ENCODE measurements at regions not wholly inside any gene's neighbourhood (a gene's known extent, or its start where the extent isn't known, plus 50 kb on each side); places are given as distances from the start of the nearest gene placed in this dataset.

- TF ChIP-seq REST (IDR thresholded peaks at IDR 0.05): no peak
- TF ChIP-seq GABPA (IDR thresholded peaks at IDR 0.05 in 1 of 2, conservative IDR thresholded peaks at IDR 0.05 in 1 of 2): no peak
- no peak for TF ChIP-seq HNF4G (IDR thresholded peaks at IDR 0.05)
- TF ChIP-seq FOXA2 (IDR thresholded peaks at IDR 0.05): no peak
- TF ChIP-seq ATF3 (IDR thresholded peaks at IDR 0.05): no peak
- TF ChIP-seq SP1 (IDR thresholded peaks at IDR 0.05): no peak
- no peak for TF ChIP-seq FOXA1 (IDR thresholded peaks at IDR 0.05)
Measured at GRCh38 chr22:34344702-34345101, 424.4 kb upstream of the LARGE1 start (continued).

DNA sequence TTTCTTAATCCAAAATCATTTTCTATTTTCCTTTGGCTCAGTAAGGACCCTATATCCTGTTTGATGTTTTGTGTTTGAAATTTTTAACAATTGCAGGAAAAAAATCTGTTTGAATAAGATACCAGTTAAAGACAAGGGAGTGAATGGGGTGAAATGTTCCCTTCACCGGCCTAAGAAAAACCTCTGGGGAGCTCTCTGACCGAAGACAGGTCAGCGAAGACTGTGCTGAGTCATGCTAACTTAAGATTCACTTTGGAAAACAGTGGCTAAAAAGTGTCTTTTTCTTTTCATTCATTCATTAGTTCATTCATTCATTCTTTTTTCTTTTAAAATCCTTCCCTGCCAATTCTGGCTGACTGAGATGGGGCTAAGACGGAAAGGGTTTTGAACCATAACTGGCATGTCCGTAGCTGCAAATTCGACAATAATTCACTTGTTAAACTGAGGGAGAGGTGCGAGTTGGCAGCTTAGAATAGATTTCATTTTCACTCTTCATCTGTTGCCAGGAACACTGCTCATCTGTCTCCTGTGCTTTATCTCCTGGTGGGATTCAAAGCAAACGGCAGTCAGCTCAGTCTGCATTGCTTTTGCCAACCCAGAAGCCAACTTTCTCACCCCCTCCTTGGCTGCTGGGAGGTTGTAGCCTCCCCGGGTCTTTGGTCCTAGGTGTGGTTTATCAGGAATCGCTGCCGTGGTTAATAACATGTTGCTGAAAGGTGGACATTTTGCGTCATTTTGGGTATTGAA is 434.0 kb upstream of the LARGE1 start:
- no peak overlapping the region for H3K4me3 ChIP-seq (ENCODE audit: low read depth in 1 of 3, low read length in 3 of 3)
- no peaks in the 10 kb centered on the region for H3K36me3 ChIP-seq (ENCODE audit: control insufficient read depth in 4 of 4, insufficient read depth in 3 of 4, low read depth in 1 of 4, low read length in 3 of 4)
- H3K27ac ChIP-seq (ENCODE audit: low read depth in 1 of 2, low read length in 2 of 2): no peak overlapping the region
- 75% methylated on average over 12 of the region's 12 CpGs for WGBS
- no peak for DNase-seq (ENCODE audit: low spot score)
- H3K9ac ChIP-seq (ENCODE audit: low read depth in 1 of 2, low read length in 2 of 2): no peak overlapping the region
- TF ChIP-seq FOXA1 (IDR thresholded peaks at IDR 0.05) (no peak), RXRA (IDR thresholded peaks at IDR 0.05) (no peak), JUND (IDR thresholded peaks at IDR 0.05) (no peak), EGR1 (IDR thresholded peaks at IDR 0.05; ENCODE audit: low read depth in 2 of 2) (no peak), HNF4A (conservative IDR thresholded peaks at IDR 0.05) (no peak), RAD21 (IDR thresholded peaks at IDR 0.05) (no peak), MAX (IDR thresholded peaks at IDR 0.05) (no peak), GABPA (IDR thresholded peaks at IDR 0.05 in 1 of 2, conservative IDR thresholded peaks at IDR 0.05 in 1 of 2) (no peak), ATF3 (IDR thresholded peaks at IDR 0.05) (no peak), REST (IDR thresholded peaks at IDR 0.05) (no peak), YY1 (IDR thresholded peaks at IDR 0.05) (no peak), NR2F2 (IDR thresholded peaks at IDR 0.05) (no peak), FOXA2 (IDR thresholded peaks at IDR 0.05) (no peak), CTCF (IDR thresholded peaks at IDR 0.05; ENCODE audit: low read depth, low read length, missing input control) (no peak)
- TF ChIP-seq, protein P1, sequence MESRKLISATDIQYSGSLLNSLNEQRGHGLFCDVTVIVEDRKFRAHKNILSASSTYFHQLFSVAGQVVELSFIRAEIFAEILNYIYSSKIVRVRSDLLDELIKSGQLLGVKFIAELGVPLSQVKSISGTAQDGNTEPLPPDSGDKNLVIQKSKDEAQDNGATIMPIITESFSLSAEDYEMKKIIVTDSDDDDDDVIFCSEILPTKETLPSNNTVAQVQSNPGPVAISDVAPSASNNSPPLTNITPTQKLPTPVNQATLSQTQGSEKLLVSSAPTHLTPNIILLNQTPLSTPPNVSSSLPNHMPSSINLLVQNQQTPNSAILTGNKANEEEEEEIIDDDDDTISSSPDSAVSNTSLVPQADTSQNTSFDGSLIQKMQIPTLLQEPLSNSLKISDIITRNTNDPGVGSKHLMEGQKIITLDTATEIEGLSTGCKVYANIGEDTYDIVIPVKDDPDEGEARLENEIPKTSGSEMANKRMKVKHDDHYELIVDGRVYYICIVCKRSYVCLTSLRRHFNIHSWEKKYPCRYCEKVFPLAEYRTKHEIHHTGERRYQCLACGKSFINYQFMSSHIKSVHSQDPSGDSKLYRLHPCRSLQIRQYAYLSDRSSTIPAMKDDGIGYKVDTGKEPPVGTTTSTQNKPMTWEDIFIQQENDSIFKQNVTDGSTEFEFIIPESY (IDR thresholded peaks at IDR 0.05): no peak
- peaks cover 0 to 3% (median 0%) of the 10 kb centered on the region in 4 donors for H3K27me3 ChIP-seq (ENCODE audit: control insufficient read depth in 4 of 4, insufficient read depth in 4 of 4, low read length in 3 of 4)
- no peaks in the 10 kb centered on the region for H3K9me3 ChIP-seq (ENCODE audit: control insufficient read depth in 4 of 4, low read length in 3 of 4)
- H3K4me1 ChIP-seq (ENCODE audit: control insufficient read depth in 4 of 4, insufficient read depth in 4 of 4, low read length in 3 of 4): no peaks in the 10 kb centered on the region
